HG03280 (cell line): ENCODE measurements at regions not wholly inside any gene's neighbourhood (a gene's known extent, or its start where the extent isn't known, plus 50 kb on each side); places are given as distances from the start of the nearest gene placed in this dataset.
"Not testable (repeated sequence)": the region's sequence is repeated elsewhere in the genome, so short reads cannot be mapped to it uniquely, and the experiment has no call there.

Experiments
- ATAC-seq: cut with Tn5 transposase; IDR thresholded peaks from one replicate; pipeline ENCODE4 v1.9.1; 2021; ENCODE audit warnings: mild to moderate bottlenecking, moderate library complexity; ENCODE audit not compliant: unreplicated experiment

GRCh38 chr2:144975881-144976280 lies 456.0 kb upstream of the ZEB2 start:
- no peak for ATAC-seq

DNA sequence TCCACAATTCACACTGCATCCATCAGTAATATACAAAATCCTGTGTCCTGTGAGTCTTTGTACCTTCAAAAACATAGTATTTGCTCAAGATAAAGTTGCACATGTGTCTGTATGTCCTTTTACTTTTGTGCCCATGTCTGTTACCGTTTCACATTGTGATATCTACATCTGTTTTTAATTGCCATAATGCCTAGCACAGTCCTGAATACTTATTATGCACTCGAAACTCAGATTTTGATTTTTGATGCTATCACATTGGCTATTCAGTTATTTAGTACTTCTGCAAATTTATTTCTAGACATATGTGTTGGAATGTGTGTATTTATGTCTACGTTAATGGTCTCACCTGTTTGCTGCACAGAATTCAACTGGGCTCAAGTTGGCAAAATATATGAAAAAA lies 452.8 kb upstream of the ZEB2 start:
- ATAC-seq = no peak

DNA sequence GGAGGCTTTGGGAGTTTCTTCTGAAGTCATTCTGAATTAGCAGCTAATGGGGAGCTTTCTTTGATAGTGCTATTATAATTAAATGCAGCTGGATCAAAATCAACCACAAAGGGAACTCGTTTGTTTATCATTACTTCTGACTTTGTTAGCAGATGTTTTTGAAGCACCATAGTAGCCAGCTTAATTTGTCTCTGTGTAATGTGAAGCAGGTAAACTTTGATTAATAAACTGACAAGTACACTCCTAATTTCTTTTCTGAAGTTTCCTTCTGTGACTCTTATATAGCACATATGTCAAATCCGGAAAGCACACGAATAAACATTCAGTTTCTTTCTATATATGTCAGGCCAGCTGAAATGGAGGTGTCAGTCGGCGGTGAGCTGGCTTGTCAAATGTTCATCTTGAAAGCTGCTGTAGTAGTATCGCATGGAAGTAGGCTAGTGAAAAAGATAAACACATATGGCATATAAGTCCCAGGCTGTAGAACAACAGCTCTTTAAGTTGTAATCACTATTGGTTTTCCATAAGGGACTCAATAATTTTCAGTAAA lies 451.9 kb upstream of the ZEB2 start:
- ATAC-seq = no peak

GRCh38 chr2:144970410-144970809 lies 450.5 kb upstream of the ZEB2 start:
- not testable (repeated sequence) for ATAC-seq

- ATAC-seq = not testable (repeated sequence)
These were observed 449.6 kb upstream of the ZEB2 start for GRCh38 chr2:144969564-144969963.

DNA sequence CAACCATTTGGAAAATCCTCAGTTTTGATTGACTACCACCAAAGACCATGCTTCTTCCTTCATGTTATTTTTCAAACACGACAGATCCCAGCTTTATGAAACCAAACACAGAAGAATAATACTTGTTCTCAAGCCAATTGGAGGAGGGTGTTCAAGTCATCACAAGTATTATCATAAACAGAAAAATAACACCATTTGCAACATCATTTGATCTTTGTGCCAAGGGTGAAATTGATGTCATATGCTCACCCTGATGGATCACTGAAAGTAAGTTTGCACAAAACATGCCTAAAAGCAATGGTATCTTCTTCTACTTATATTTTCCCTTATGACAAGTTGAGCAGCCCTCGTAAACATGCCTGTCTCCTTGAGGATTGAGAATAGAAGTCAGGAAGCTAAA lies 448.0 kb upstream of the ZEB2 start:
- ATAC-seq = no peak

- ATAC-seq = no peak
These were observed 445.3 kb upstream of the ZEB2 start for GRCh38 chr2:144965172-144965571.

- no peak for ATAC-seq
These were observed 443.1 kb upstream of the ZEB2 start for GRCh38 chr2:144963031-144963430.

GRCh38 chr2:144959416-144959815 lies 439.5 kb upstream of the ZEB2 start:
- ATAC-seq = no peak

DNA sequence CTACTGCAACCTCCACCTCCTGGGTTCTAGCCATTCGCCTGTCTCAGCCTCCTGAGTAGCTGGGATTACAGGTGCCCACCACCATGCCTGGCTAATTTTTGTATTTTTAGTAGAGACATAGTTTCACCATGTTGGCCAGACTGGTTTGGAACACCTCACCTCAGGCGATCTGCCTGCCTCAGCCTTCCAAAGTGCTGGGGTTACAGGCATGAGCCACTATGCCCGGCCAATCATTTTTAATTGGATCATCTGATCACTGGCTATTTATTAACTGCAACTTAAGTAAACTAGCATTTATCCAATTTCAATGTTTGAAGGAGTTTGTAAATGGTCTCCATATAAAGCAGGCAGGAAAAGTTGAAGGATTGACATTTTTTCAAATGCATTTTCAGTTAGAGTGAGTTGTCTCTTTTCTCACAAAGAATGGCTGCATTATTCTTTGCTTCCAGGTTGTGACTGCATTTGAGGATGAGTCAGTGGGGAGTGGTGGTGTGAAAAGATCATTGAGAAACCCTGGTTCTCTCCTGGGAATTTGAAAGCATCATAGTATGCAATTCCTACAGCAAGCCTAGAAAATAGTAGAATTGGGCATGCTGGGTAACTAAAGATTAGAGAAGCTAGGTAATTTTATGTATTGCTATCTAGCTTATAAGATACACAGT lies 431.1 kb upstream of the ZEB2 start:
- ATAC-seq = no peak

DNA sequence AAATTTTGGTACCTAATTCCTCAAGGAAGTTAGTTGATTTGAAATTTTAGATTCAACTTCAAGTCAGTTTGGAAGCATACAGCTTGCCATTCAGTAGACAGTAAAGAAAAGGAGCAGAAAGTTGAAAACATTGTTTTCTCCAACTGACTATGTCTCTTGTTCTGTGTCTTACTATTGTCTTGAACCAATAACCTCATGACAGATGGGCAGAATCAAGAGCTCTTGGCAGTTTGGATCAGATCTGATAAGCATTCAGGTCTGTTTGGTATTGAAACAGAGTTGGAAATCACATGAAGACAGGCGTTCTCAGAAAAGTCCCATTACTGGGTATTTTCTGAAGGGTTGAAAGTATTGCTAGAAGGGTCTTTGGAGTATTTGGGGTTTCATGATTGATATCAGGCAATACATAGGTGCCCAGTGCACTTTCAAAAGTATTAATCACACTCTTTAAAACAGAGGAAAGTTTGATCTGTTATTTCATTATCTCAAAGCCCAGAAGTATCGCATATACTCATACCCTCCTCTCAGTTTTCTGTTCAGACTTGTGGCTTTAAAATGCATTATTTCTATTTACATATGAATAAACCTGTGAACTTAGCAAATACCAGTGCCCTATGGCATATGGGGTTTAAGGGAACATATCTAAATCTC lies 428.4 kb upstream of the ZEB2 start:
- ATAC-seq = no peak

DNA sequence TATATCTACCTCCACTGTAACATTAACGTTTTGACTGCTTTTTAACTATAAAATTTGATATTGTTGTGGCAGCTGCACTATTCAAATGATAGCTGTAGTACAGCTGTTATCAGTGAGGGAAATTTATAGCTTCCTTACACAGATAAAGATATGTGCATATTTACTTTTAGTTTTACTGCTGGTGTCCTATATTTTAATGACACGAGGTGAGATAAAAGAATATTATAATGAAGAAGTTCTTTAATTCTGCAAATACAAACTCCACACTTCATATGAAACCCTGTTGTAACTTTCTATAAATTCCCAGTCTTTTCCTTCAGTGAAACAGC lies 427.8 kb upstream of the ZEB2 start:
- no peak for ATAC-seq

DNA sequence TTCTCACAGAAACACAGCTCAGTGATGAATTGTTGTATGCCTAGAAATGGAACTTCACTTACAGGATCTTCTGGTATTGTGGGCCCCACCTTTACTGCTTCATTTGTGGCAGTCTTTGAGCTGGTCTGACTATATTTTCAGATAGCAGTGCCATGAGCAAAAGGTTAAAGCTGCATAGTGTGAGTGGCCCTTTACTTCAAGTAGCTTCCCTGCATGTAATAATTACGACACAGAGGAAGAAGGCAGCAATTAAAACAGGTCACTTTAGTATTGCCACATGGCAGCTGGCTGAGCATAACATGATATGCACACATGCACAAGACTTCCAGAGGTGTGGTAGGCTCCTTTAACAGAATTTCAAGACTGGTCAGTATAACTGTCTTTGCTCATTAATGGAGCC lies 426.3 kb upstream of the ZEB2 start:
- no peak for ATAC-seq

DNA sequence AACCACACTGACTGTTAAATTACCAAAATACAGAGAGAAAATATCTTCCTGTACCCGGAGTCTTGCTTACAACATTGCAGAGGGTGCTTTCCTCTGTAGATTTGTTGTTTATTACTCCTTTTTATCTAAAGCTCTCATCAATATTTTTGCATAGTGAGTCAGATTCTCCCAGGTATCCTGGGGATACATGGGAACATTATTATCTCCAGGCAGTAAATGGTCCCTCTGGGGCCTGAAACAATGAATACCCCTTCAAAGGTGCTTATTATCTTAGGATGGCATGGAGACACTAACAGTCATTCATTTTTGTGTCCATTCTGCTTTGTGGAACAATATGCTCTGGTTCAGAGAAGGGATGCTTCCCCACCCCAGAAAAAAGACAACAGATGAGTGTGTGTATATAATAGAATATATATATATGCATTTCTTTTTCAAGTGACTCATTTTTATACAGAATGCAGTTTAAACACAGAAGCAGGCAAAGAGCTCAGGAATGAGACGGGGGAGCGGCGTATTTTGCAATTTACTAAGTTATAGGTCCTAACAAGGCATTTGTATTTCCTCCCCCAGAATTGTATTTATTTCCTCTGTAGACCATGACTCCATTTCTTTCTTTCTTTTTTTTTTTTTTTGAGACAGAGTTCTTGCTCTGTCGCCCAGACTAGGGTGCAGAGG lies 424.8 kb upstream of the ZEB2 start:
- ATAC-seq = no peak

- no peak for ATAC-seq
These were observed 424.1 kb upstream of the ZEB2 start for GRCh38 chr2:144943986-144944385.

GRCh38 chr2:144943293-144943941 lies 423.5 kb upstream of the ZEB2 start:
- no peak for ATAC-seq

GRCh38 chr2:144942516-144943256 lies 422.8 kb upstream of the ZEB2 start:
- no peak for ATAC-seq

- no peak for ATAC-seq
These were observed 422.0 kb upstream of the ZEB2 start for GRCh38 chr2:144941743-144942488.

DNA sequence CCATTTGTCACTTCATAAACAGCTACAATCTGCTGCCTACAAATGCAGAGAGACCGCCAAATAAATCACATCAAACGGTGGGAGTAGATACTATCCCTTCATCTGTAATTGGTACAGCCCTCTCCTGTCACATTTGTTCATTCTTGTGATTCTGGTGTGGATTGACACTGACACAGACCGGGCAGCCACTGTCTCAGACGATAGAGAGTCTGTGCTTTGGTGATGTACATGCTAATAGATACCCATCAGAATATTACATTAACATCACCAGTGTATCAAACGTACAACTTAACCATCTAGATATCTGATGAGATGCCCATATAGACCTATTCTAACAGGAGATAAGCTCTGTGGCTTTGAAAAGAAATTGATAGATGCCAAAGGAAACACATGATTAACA lies 419.7 kb upstream of the ZEB2 start:
- ATAC-seq = no peak
